Right lobe of liver (tissue), 4 donors: ENCODE measurements at regions not wholly inside any gene's neighbourhood (a gene's known extent, or its start where the extent isn't known, plus 50 kb on each side); places are given as distances from the start of the nearest gene placed in this dataset.

ENCODE experiments used
- POLR2A ChIP-seq: fragments of 450-650 bp; IDR thresholded peaks from one replicate; pipeline ENCODE4 v1.6.1; 2017; ENCODE audit warnings: antibody characterized with exemption, mild to moderate bottlenecking
- TF ChIP-seq, protein P1 (sequence below), 4 donors: fragments of 200-600 bp in 3 of 4; fragments of 450-650 bp in 1 of 4; IDR thresholded peaks; one replicate each; pipeline versions ENCODE4 v1.5.1 to v1.8.0; 2016 to 2022; ENCODE audit warnings: antibody characterized with exemption in 4 of 4, mild to moderate bottlenecking in 2 of 4
- donor health status: DM: no; HTN: no; CAD: no.
- donor health status: DM: no; HTN: no; CAD: no.
- donor health status: DM: no; HTN: yes; CAD: no.

GRCh38 chr14:27305441-27305945 is 707.7 kb upstream of the NOVA1 start:
- TF ChIP-seq, protein P1, sequence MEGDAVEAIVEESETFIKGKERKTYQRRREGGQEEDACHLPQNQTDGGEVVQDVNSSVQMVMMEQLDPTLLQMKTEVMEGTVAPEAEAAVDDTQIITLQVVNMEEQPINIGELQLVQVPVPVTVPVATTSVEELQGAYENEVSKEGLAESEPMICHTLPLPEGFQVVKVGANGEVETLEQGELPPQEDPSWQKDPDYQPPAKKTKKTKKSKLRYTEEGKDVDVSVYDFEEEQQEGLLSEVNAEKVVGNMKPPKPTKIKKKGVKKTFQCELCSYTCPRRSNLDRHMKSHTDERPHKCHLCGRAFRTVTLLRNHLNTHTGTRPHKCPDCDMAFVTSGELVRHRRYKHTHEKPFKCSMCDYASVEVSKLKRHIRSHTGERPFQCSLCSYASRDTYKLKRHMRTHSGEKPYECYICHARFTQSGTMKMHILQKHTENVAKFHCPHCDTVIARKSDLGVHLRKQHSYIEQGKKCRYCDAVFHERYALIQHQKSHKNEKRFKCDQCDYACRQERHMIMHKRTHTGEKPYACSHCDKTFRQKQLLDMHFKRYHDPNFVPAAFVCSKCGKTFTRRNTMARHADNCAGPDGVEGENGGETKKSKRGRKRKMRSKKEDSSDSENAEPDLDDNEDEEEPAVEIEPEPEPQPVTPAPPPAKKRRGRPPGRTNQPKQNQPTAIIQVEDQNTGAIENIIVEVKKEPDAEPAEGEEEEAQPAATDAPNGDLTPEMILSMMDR (IDR thresholded peaks at IDR 0.05): no peak
- no peak for TF ChIP-seq POLR2A
